ENCODE measurements at regions not wholly inside any gene's neighbourhood (a gene's known extent, or its start where the extent isn't known, plus 50 kb on each side); places are given as distances from the start of the nearest gene placed in this dataset.

DNA sequence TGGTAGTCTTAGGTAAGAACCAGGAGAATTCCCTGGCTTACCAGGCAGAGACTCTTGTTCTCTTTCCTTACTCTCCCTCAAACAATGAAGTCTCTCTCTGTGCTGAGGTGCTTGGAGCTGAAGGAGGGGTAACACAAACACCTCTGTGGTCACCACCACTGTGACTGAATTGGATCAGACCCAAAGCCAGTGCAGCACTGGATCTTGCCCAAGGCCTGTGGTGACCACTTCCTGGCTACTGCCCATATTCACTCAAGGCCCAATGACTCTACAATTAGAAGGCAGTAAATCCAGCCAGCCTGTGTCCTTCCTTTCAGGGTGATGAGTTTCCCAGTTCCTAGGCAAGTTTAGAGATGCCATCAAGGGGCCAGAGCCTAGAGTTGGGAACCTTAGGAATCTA lies 706.8 kb downstream of the SLC4A3 start:
- TF ChIP-seq, protein P1, sequence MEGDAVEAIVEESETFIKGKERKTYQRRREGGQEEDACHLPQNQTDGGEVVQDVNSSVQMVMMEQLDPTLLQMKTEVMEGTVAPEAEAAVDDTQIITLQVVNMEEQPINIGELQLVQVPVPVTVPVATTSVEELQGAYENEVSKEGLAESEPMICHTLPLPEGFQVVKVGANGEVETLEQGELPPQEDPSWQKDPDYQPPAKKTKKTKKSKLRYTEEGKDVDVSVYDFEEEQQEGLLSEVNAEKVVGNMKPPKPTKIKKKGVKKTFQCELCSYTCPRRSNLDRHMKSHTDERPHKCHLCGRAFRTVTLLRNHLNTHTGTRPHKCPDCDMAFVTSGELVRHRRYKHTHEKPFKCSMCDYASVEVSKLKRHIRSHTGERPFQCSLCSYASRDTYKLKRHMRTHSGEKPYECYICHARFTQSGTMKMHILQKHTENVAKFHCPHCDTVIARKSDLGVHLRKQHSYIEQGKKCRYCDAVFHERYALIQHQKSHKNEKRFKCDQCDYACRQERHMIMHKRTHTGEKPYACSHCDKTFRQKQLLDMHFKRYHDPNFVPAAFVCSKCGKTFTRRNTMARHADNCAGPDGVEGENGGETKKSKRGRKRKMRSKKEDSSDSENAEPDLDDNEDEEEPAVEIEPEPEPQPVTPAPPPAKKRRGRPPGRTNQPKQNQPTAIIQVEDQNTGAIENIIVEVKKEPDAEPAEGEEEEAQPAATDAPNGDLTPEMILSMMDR (IDR thresholded peaks at IDR 0.05; ENCODE audit: borderline replicate concordance): no peak
- peaks cover 19% of the 10 kb centered on the region for H3K4me1 ChIP-seq

GRCh38 chr2:220334871-220335590 lies 707.6 kb downstream of the SLC4A3 start:
- no peak for DNase-seq
- intact Hi-C loops (cut with micrococcal nuclease): no loop called here
- H3K9me3 ChIP-seq (replicated peaks): peaks cover 25% of the 10 kb centered on the region
- peaks cover 19% of the 10 kb centered on the region for H3K4me1 ChIP-seq
- no peak overlapping the region for H3K27ac ChIP-seq (replicated peaks)
- H3K4me3 ChIP-seq: no peak overlapping the region
- TF ChIP-seq, protein P1 (IDR thresholded peaks at IDR 0.05; ENCODE audit: borderline replicate concordance): no peak
- no peaks in the 10 kb centered on the region for H3K27me3 ChIP-seq (ENCODE audit: low read depth)
- no peaks in the 10 kb centered on the region for H3K36me3 ChIP-seq

More for the DNA sequence above, 706.8 kb downstream of the SLC4A3 start:
- intact Hi-C loops (cut with micrococcal nuclease): no loop called here
- Histone ChIP-seq H3K9me3 (replicated peaks) (peaks cover 34% of the 10 kb centered on the region), H3K36me3 (no peaks in the 10 kb centered on the region), H3K27me3 (ENCODE audit: low read depth) (no peaks in the 10 kb centered on the region), H3K4me3 (no peak overlapping the region), H3K27ac (replicated peaks) (no peak overlapping the region)
- no peak for DNase-seq

GRCh38 chr2:220335591-220335915 lies 708.1 kb downstream of the SLC4A3 start:
- intact Hi-C loops (cut with micrococcal nuclease): no loop called here
- H3K27me3 ChIP-seq (ENCODE audit: low read depth): no peaks in the 10 kb centered on the region
- H3K27ac ChIP-seq (replicated peaks): no peak overlapping the region
- H3K36me3 ChIP-seq: no peaks in the 10 kb centered on the region
- peaks cover 20% of the 10 kb centered on the region for H3K9me3 ChIP-seq (replicated peaks)
- peaks cover 19% of the 10 kb centered on the region for H3K4me1 ChIP-seq
- no peak overlapping the region for H3K4me3 ChIP-seq
- TF ChIP-seq, protein P1 (IDR thresholded peaks at IDR 0.05; ENCODE audit: borderline replicate concordance): no peak
- DNase-seq: no peak

DNA sequence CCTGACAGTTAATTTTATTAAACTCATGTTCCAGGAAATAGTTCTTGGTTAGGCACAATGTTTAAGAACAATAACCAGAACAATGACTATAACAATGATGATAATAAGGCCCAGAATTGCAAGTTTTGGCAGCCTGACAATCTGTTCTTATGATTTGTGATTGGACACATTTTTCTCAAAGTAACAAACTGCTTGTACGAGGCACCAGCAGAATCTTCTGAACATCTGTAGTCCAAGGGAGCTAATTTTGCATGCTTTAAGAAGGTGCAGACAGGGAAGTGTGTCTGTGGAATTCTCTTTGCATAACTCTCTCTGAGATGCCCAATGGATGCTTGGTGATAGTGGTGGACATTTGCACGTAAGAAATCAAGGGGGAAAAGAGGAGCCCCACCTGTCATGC lies 709.3 kb downstream of the SLC4A3 start:
- H3K4me3 ChIP-seq: no peak overlapping the region
- H3K4me1 ChIP-seq: peaks cover 28% of the 10 kb centered on the region
- no peak for DNase-seq
- intact Hi-C loops (cut with micrococcal nuclease): no loop called here
- no peaks in the 10 kb centered on the region for H3K27me3 ChIP-seq (ENCODE audit: low read depth)
- TF ChIP-seq, protein P1 (IDR thresholded peaks at IDR 0.05; ENCODE audit: borderline replicate concordance): no peak
- H3K27ac ChIP-seq (replicated peaks): no peak overlapping the region
- H3K9me3 ChIP-seq (replicated peaks): peaks cover 14% of the 10 kb centered on the region
- no peaks in the 10 kb centered on the region for H3K36me3 ChIP-seq

DNA sequence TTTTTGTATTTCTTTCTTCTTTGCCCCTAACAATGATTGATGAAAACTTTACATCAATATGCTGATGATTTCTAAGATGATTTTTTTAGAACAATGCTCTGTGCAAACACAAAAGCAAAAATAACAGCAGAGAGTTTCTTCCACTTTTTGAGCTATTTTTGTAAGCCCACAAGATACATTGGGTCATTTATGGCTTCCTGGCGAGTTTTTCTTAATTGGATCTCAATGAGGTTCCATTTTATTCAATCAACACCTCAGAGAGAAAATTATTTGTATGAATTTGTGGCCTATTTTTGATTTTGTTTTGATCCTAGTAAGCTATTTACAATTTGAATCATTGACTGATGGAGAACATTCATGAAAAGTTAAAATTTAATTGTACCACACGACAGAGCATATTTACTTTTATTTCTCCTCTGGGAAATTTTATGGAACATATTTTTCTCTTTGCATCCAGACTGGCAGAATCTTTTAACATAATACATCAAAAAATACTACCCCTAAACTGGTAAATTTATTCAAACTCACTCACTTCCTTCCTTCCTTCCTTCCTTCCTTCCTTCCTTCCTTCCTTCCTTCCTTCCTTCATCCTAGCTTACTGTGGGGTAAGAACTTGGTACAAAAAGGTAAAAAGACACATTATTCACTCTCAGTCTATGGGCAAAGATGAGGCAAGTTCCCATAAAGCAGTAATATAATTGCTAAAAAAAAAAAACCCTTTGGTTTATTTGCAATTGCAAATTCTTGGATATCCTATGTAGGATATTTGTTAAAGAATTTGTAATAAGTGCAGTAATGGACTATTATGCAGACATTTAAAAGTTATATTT lies 710.4 kb downstream of the SLC4A3 start:
- no peak overlapping the region for H3K4me3 ChIP-seq
- TF ChIP-seq, protein P1 (IDR thresholded peaks at IDR 0.05; ENCODE audit: borderline replicate concordance): no peak
- no peak overlapping the region for H3K27ac ChIP-seq (replicated peaks)
- H3K36me3 ChIP-seq: no peaks in the 10 kb centered on the region
- intact Hi-C loops (cut with micrococcal nuclease): no loop called here
- peaks cover 28% of the 10 kb centered on the region for H3K4me1 ChIP-seq
- H3K27me3 ChIP-seq (ENCODE audit: low read depth): no peaks in the 10 kb centered on the region
- H3K9me3 ChIP-seq (replicated peaks): peaks cover 3% of the 10 kb centered on the region
- no peak for DNase-seq
